CD4-positive, alpha-beta T cell (primary cell): ENCODE measurements at regions not wholly inside any gene's neighbourhood (a gene's known extent, or its start where the extent isn't known, plus 50 kb on each side); places are given as distances from the start of the nearest gene placed in this dataset.

Experiments used
- ATAC-seq: fragments of 200-7000 bp; cut with Tn5 transposase; one replicate; pipeline ENCODE4 v1.10.0; 2022; ENCODE audit warnings: mild to moderate bottlenecking; ENCODE audit not compliant: poor library complexity
- CTCF ChIA-PET: fragments of 350-600 bp; sonication (Branson Sonifier 250); formaldehyde crosslinking; loops from one replicate; lab custom pipeline; 2021; ENCODE audit warnings: antibody characterized with exemption, inconsistent platforms; lab: Charles Lee
- POLR2A ChIA-PET: fragments of 350-600 bp; sonication (Branson Sonifier 250); formaldehyde crosslinking; loops from one replicate; lab custom pipeline; 2021; ENCODE audit warnings: antibody characterized with exemption, inconsistent platforms; lab: Charles Lee
- DNase-seq, 14 experiments: peaks; one replicate each; pipeline ENCODE4 v3.0.0-alpha.2; 2013 to 2020; ENCODE audit warnings: mixed read lengths in 2 of 14
- H3K27ac ChIP-seq, 2 donors: one replicate each; pipeline versions ENCODE4 v1.5.1 to v1.7.0; 2013; ENCODE audit warnings: low read length in 2 of 2, low read depth in 1 of 2, mild to moderate bottlenecking in 1 of 2
- H3K27me3 ChIP-seq, 2 experiments: 1 replicate in 1 of 2; 2 replicates in 1 of 2; pipeline versions ENCODE4 v1.6.1 to v1.7.0; 2013; ENCODE audit warnings: low read length in 2 of 2, control low read depth in 1 of 2, mild to moderate bottlenecking in 1 of 2, moderate library complexity in 1 of 2; ENCODE audit not compliant: insufficient read depth in 2 of 2, control insufficient read depth in 1 of 2
- H3K36me3 ChIP-seq: one replicate; pipeline ENCODE4 v1.6.1; 2013; ENCODE audit warnings: low read length, control low read depth; ENCODE audit not compliant: insufficient read depth
- H3K4me1 ChIP-seq: one replicate; pipeline ENCODE4 v1.6.1; 2013; ENCODE audit warnings: low read length, control low read depth; ENCODE audit not compliant: insufficient read depth
- H3K4me3 ChIP-seq: one replicate; pipeline ENCODE4 v1.5.1; 2013; ENCODE audit warnings: mild to moderate bottlenecking, low read length, moderate library complexity
- H3K9me3 ChIP-seq, 2 experiments: 1 replicate in 1 of 2; 2 replicates in 1 of 2; pipeline versions ENCODE4 v1.6.1 to v1.7.0; 2013; ENCODE audit warnings: low read length in 2 of 2, mild to moderate bottlenecking in 2 of 2, control low read depth in 1 of 2, moderate library complexity in 1 of 2; ENCODE audit not compliant: control insufficient read depth in 1 of 2, insufficient read depth in 1 of 2
- H3K27ac Mint-ChIP-seq: one replicate; pipeline ENCODE4 v1.8.0; 2020; ENCODE audit warnings: mixed read lengths
- H3K27me3 Mint-ChIP-seq: one replicate; pipeline ENCODE4 v1.8.0; 2021; ENCODE audit warnings: mixed read lengths
- H3K36me3 Mint-ChIP-seq: one replicate; pipeline ENCODE4 v1.8.0; 2021; ENCODE audit warnings: low read depth, mixed read lengths
- H3K4me1 Mint-ChIP-seq: one replicate; pipeline ENCODE4 v1.8.0; 2021; ENCODE audit warnings: low read depth, mixed read lengths
- H3K4me3 Mint-ChIP-seq: one replicate; pipeline ENCODE4 v1.8.0; 2020; ENCODE audit warnings: mild to moderate bottlenecking, mixed read lengths
- H3K9me3 Mint-ChIP-seq: one replicate; pipeline ENCODE4 v1.8.0; 2020; ENCODE audit warnings: mixed read lengths
- CTCF ChIP-seq: fragments of 200-600 bp; IDR thresholded peaks from one replicate; pipeline ENCODE4 v1.8.0; 2022; ENCODE audit warnings: antibody characterized with exemption, mild to moderate bottlenecking
- intact Hi-C, 2 experiments: fragments of 100-400 bp; cut with DNase I in 1 of 2; cut with micrococcal nuclease in 1 of 2; formaldehyde crosslinking; loops; one replicate each; pipeline versions ENCODE4 v1.15.1 to v1.9.0; 2023 to 2025; cut with DNase I, micrococcal nuclease

- Mint-ChIP-seq H3K9me3 (peaks cover 8% of the 10 kb centered on the region), H3K4me1 (no peaks in the 10 kb centered on the region), H3K36me3 (no peaks in the 10 kb centered on the region), H3K27ac (no peak overlapping the region), H3K4me3 (no peak overlapping the region), H3K27me3 (no peaks in the 10 kb centered on the region)
- Histone ChIP-seq H3K27me3 (no peaks in the 10 kb centered on the region), H3K27ac (no peak overlapping the region), H3K36me3 (no peaks in the 10 kb centered on the region), H3K9me3 (peaks cover 0 to 5% of the 10 kb centered on the region in 2 experiments), H3K4me3 (no peak overlapping the region), H3K4me1 (no peaks in the 10 kb centered on the region)
- intact Hi-C loops: no loop called here
- no peak for TF ChIP-seq CTCF
- ChIA-PET CTCF (no interaction called here), POLR2A (no interaction called here)
- ATAC-seq (no peak), DNase-seq (no peak)
These were observed 631.8 kb downstream of the GABRG2 start for GRCh38 chr5:162699361-162699760.

GRCh38 chr5:162703914-162704313, 636.3 kb downstream of the GABRG2 start:
- intact Hi-C loops: no loop called here
- ATAC-seq: no peak

GRCh38 chr5:162711244-162711643, 643.7 kb downstream of the GABRG2 start:
- ATAC-seq: no peak
- Histone ChIP-seq H3K27ac (no peak overlapping the region), H3K4me3 (no peak overlapping the region), H3K4me1 (no peaks in the 10 kb centered on the region), H3K27me3 (no peaks in the 10 kb centered on the region), H3K36me3 (no peaks in the 10 kb centered on the region), H3K9me3 (peaks cover 0 to 8% of the 10 kb centered on the region in 2 experiments)
- DNase-seq: no peak
- ChIA-PET CTCF (no interaction called here), POLR2A (no interaction called here)
- Mint-ChIP-seq H3K9me3 (peaks cover 4% of the 10 kb centered on the region), H3K27me3 (no peaks in the 10 kb centered on the region), H3K4me3 (no peak overlapping the region), H3K36me3 (no peaks in the 10 kb centered on the region), H3K4me1 (no peaks in the 10 kb centered on the region), H3K27ac (no peak overlapping the region)
- intact Hi-C loops: no loop called here
- no peak for TF ChIP-seq CTCF

More at GRCh38 chr5:162703914-162704313, 636.3 kb downstream of the GABRG2 start:
- H3K36me3 ChIP-seq: no peaks in the 10 kb centered on the region
- ChIA-PET POLR2A (no interaction called here), CTCF (no interaction called here)
- H3K27me3 Mint-ChIP-seq: no peaks in the 10 kb centered on the region
- no peak overlapping the region for H3K4me3 ChIP-seq
- H3K4me1 ChIP-seq: no peaks in the 10 kb centered on the region
- H3K4me1 Mint-ChIP-seq: no peaks in the 10 kb centered on the region
- peaks cover 2% of the 10 kb centered on the region for H3K9me3 Mint-ChIP-seq
- H3K4me3 Mint-ChIP-seq: no peak overlapping the region
- no peaks in the 10 kb centered on the region for H3K36me3 Mint-ChIP-seq
- no peak for TF ChIP-seq CTCF
- no peak for DNase-seq
- H3K27me3 ChIP-seq: no peaks in the 10 kb centered on the region
- no peak overlapping the region for H3K27ac ChIP-seq
- no peaks in the 10 kb centered on the region for H3K9me3 ChIP-seq
- H3K27ac Mint-ChIP-seq: no peak overlapping the region
